K562 (cell line): ENCODE measurements at regions not wholly inside any gene's neighbourhood (a gene's known extent, or its start where the extent isn't known, plus 50 kb on each side); places are given as distances from the start of the nearest gene placed in this dataset.

ENCODE experiments used
- ATAC-seq: fragments of 200-7000 bp; cut with Tn5 transposase; 3 replicates; pipeline ENCODE4 v1.9.1; 2020; ENCODE audit warnings: moderate library complexity
- BruUV-seq: library from RNA; stranded (reverse); fragments of 400-500 nt; replicated peaks from 2 replicates; lab custom pipeline; 2021; lab: Mats Ljungman, UMichigan
- CTCF ChIA-PET: fragments of 300-600 bp; formaldehyde crosslinking; extraction: SDS; loops from one replicate; lab custom pipeline; 2021; ENCODE audit warnings: low intra/inter-chr PET ratio; lab: Yijun Ruan, JAX
- POLR2A ChIA-PET: fragments of 300-600, 350-650 bp; sonication (Branson Sonifier 250); formaldehyde crosslinking; extraction: SDS; loops from one replicate; lab custom pipeline; 2021; ENCODE audit warnings: antibody characterized with exemption, inconsistent platforms; lab: Yijun Ruan, JAX
- DNase-seq, 4 experiments: peaks; one replicate each; pipeline versions ENCODE4 v3.0.0 to v3.0.0-alpha.2; 2011 to 2018; ENCODE audit warnings: low spot score in 3 of 4, mixed read lengths in 3 of 4; ENCODE audit errors: extremely low read depth in 1 of 4
- FAIRE-seq: peaks from 2 replicates; lab custom pipeline; 2011; peaks lifted over from hg19 to GRCh38; lab: Jason Lieb, UNC
- H2AFZ ChIP-seq: 2 replicates; pipeline ENCODE4 v1.6.0; 2011; ENCODE audit warnings: low read depth, low read length, control low read depth, inconsistent platforms
- H3K27ac ChIP-seq: fragments of 200-600 bp; 3 replicates; pipeline ENCODE4 v1.8.0; 2011; ENCODE audit warnings: low read depth, mild to moderate bottlenecking, control low read depth, inconsistent platforms, low read length, moderate library complexity, mixed read lengths; ENCODE audit errors: extremely low read depth
- H3K27me3 ChIP-seq, 2 experiments: fragments of 300-600 bp in 1 of 2; 2 replicates in 1 of 2; 3 replicates in 1 of 2; pipeline versions ENCODE4 v1.6.0 to v1.8.0; 2011; ENCODE audit warnings: inconsistent platforms in 2 of 2, low read length in 2 of 2, mild to moderate bottlenecking in 1 of 2, mixed read lengths in 1 of 2, moderate library complexity in 1 of 2; ENCODE audit not compliant: control insufficient read depth in 2 of 2, insufficient read depth in 2 of 2
- H3K36me3 ChIP-seq: fragments of 300-600 bp; 3 replicates; pipeline ENCODE4 v1.8.0; 2011; ENCODE audit warnings: mild to moderate bottlenecking, low read length, inconsistent platforms; ENCODE audit not compliant: control insufficient read depth, insufficient read depth
- H3K4me1 ChIP-seq, 2 experiments: fragments of 200-600 bp in 1 of 2; replicated peaks in 1 of 2; 2 replicates in 1 of 2; 3 replicates in 1 of 2; pipeline versions ENCODE4 v1.5.1 to v1.8.0; 2011; ENCODE audit warnings: inconsistent platforms in 2 of 2, low read length in 2 of 2, mild to moderate bottlenecking in 1 of 2, mixed read lengths in 1 of 2, moderate library complexity in 1 of 2; ENCODE audit not compliant: control insufficient read depth in 2 of 2, insufficient read depth in 2 of 2
- H3K4me2 ChIP-seq: 2 replicates; pipeline ENCODE4 v1.6.1; 2011; ENCODE audit warnings: low read length, control low read depth, inconsistent platforms, mixed read lengths; ENCODE audit not compliant: insufficient read depth
- H3K4me3 ChIP-seq: fragments of 200-600 bp; sonication (generic), shearing (Covaris generic); 2 replicates; pipeline ENCODE4 v1.5.1; 2016; ENCODE audit warnings: control low read depth, inconsistent platforms
- H3K79me2 ChIP-seq: fragments of 200-600 bp; 3 replicates; pipeline ENCODE4 v1.8.0; 2011; ENCODE audit warnings: low read length, inconsistent platforms; ENCODE audit not compliant: control insufficient read depth, insufficient read depth
- H3K9ac ChIP-seq, 2 experiments: 2 replicates each; pipeline versions ENCODE4 v1.6.0 to v1.6.1; 2011; ENCODE audit warnings: low read depth in 2 of 2, low read length in 2 of 2, control low read depth in 1 of 2, inconsistent platforms in 1 of 2, mild to moderate bottlenecking in 1 of 2, mixed read lengths in 1 of 2; ENCODE audit not compliant: insufficient read depth in 1 of 2
- H3K9me1 ChIP-seq: one replicate; pipeline ENCODE4 v1.6.0; 2011; ENCODE audit warnings: inconsistent platforms, mild to moderate bottlenecking, low read length, moderate library complexity; ENCODE audit not compliant: control insufficient read depth, insufficient read depth
- H3K9me3 ChIP-seq: replicated peaks from 2 replicates; pipeline ENCODE4 v1.5.1; 2011; ENCODE audit warnings: low read depth, low read length, inconsistent platforms; ENCODE audit not compliant: control insufficient read depth, insufficient read depth
- H4K20me1 ChIP-seq: replicated peaks from 2 replicates; pipeline ENCODE4 v1.6.1; 2011; ENCODE audit warnings: low read length, inconsistent platforms, mixed read lengths; ENCODE audit not compliant: control insufficient read depth, insufficient read depth
- KLF10 ChIP-seq: fragments of 250-450 bp; sonication (Bioruptor Pico); IDR thresholded peaks from 2 replicates; pipeline ENCODE4 v1.6.1; 2021; ENCODE audit warnings: matching md5 sums
- NEUROD1 ChIP-seq: fragments of 150-350 bp; IDR thresholded peaks from 2 replicates; pipeline ENCODE4 v1.6.1; 2014; ENCODE audit warnings: borderline replicate concordance, low read length, low read depth; ENCODE audit not compliant: partially characterized antibody
- NR2C1 ChIP-seq, 2 experiments: fragments of 450-650 bp; IDR thresholded peaks; 2 replicates each; pipeline ENCODE4 v1.6.1; 2017; ENCODE audit warnings: mild to moderate bottlenecking in 2 of 2, antibody characterized with exemption in 1 of 2, inconsistent platforms in 1 of 2, missing compliant biosample characterization in 1 of 2, missing genetic modification characterization in 1 of 2
- U2AF1 ChIP-seq: fragments of 200-400 bp; formaldehyde crosslinking; optimal IDR thresholded peaks from 2 replicates; pipeline ENCODE3; 2017; ENCODE audit warnings: mild to moderate bottlenecking, low read depth, low read length, moderate library complexity
- ZNF232 ChIP-seq: sonication (generic); formaldehyde crosslinking; IDR thresholded peaks from 2 replicates; pipeline ENCODE4 v1.8.0; 2022; ENCODE audit warnings: mild to moderate bottlenecking, missing genetic modification reagents
- ZNF41 ChIP-seq: fragments of 250-450 bp; sonication (Bioruptor Pico); conservative IDR thresholded peaks from 2 replicates; pipeline ENCODE4 v1.4.0; 2020; ENCODE audit warnings: mild to moderate bottlenecking
- WGBS: fragments of 100-300 bp; shearing (Covaris generic); methylation state at CpG from one replicate; pipeline ENCODE4 v1.1.6; 2016; ENCODE audit warnings: low coverage, mixed read lengths; ENCODE audit not compliant: insufficient coverage; ENCODE audit errors: missing lambda C conversion rate; 5-methylcytosine and 5-hydroxymethylcytosine counted together
- in situ Hi-C: fragments of 300-500 bp; cut with MboI; formaldehyde crosslinking; loops from 4 replicates; pipeline ENCODE4 v1.15.0; 2018; ENCODE audit warnings: inconsistent platforms, mixed read lengths
- intact Hi-C: fragments of 100-400 bp; cut with micrococcal nuclease; formaldehyde crosslinking; loops from 2 replicates; pipeline ENCODE4 v1.14.2; 2022
- TF ChIP-seq, protein P1 (sequence below): sonication (generic); formaldehyde crosslinking; IDR thresholded peaks from 2 replicates; pipeline ENCODE4 v1.8.0; 2022; ENCODE audit warnings: mild to moderate bottlenecking, missing genetic modification reagents
- TF ChIP-seq, protein P2 (sequence below): sonication (generic); formaldehyde crosslinking; IDR thresholded peaks from 2 replicates; pipeline ENCODE4 v1.8.1; 2023; ENCODE audit warnings: missing genetic modification reagents, mild to moderate bottlenecking, borderline replicate concordance

DNA sequence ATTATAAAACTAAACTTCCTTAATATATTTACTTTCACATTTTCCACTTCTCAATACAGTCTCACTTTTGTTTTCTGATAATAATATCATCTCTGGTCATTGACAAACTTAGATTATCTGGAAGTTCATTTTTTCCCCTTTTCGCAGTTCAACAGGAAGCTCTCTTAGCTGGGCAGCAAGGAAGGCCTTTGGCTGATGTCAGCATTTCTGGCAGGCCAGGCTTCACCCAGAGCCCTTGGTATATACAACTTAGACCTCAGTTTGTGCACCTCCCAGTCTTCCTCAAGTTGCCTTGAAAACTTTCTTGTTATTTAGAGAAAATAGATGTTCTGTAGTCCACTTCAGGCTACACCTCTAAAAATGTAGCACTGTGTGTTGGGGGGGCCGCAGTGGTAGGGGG lies 1103.6 kb downstream of the AMY1C start:
- intact Hi-C loops (no loop called here), in situ Hi-C loops (no loop called here)
- no peak overlapping the region for H3K4me3 ChIP-seq
- ChIA-PET CTCF (no interaction called here), POLR2A (no interaction called here)
- H3K79me2 ChIP-seq = no peaks in the 10 kb centered on the region
- H3K27ac ChIP-seq = no peak overlapping the region
- H3K9me1 ChIP-seq = no peaks in the 10 kb centered on the region
- BruUV-seq = no TSS peak
- no peaks in the 10 kb centered on the region for H4K20me1 ChIP-seq
- no peak overlapping the region for H3K9ac ChIP-seq
- no peak for FAIRE-seq
- no peak for DNase-seq
- H3K4me1 ChIP-seq = no peaks in the 10 kb centered on the region
- no peak for ATAC-seq
- no peak overlapping the region for H3K4me2 ChIP-seq
- no peaks in the 10 kb centered on the region for H3K36me3 ChIP-seq
- 0% methylated on average over 2 of the region's 2 CpGs for WGBS
- no peaks in the 10 kb centered on the region for H3K9me3 ChIP-seq
- no peaks in the 10 kb centered on the region for H3K27me3 ChIP-seq
- no peak overlapping the region for H2AFZ ChIP-seq
- TF ChIP-seq KLF10 (CRISPR knock-in tag) (no peak), U2AF1 (no peak), NR2C1 (IDR thresholded peaks at IDR 0.05) (no peak), NR2C1 (tag; IDR thresholded peaks at IDR 0.05) (no peak), ZNF232 (CRISPR knock-in tag) (no peak), ZNF41 (CRISPR knock-in tag) (no peak), NEUROD1 (no peak)
- TF ChIP-seq, protein P1, sequence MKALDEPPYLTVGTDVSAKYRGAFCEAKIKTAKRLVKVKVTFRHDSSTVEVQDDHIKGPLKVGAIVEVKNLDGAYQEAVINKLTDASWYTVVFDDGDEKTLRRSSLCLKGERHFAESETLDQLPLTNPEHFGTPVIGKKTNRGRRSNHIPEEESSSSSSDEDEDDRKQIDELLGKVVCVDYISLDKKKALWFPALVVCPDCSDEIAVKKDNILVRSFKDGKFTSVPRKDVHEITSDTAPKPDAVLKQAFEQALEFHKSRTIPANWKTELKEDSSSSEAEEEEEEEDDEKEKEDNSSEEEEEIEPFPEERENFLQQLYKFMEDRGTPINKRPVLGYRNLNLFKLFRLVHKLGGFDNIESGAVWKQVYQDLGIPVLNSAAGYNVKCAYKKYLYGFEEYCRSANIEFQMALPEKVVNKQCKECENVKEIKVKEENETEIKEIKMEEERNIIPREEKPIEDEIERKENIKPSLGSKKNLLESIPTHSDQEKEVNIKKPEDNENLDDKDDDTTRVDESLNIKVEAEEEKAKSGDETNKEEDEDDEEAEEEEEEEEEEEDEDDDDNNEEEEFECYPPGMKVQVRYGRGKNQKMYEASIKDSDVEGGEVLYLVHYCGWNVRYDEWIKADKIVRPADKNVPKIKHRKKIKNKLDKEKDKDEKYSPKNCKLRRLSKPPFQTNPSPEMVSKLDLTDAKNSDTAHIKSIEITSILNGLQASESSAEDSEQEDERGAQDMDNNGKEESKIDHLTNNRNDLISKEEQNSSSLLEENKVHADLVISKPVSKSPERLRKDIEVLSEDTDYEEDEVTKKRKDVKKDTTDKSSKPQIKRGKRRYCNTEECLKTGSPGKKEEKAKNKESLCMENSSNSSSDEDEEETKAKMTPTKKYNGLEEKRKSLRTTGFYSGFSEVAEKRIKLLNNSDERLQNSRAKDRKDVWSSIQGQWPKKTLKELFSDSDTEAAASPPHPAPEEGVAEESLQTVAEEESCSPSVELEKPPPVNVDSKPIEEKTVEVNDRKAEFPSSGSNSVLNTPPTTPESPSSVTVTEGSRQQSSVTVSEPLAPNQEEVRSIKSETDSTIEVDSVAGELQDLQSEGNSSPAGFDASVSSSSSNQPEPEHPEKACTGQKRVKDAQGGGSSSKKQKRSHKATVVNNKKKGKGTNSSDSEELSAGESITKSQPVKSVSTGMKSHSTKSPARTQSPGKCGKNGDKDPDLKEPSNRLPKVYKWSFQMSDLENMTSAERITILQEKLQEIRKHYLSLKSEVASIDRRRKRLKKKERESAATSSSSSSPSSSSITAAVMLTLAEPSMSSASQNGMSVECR (CRISPR knock-in tag) = no peak
- TF ChIP-seq, protein P2, sequence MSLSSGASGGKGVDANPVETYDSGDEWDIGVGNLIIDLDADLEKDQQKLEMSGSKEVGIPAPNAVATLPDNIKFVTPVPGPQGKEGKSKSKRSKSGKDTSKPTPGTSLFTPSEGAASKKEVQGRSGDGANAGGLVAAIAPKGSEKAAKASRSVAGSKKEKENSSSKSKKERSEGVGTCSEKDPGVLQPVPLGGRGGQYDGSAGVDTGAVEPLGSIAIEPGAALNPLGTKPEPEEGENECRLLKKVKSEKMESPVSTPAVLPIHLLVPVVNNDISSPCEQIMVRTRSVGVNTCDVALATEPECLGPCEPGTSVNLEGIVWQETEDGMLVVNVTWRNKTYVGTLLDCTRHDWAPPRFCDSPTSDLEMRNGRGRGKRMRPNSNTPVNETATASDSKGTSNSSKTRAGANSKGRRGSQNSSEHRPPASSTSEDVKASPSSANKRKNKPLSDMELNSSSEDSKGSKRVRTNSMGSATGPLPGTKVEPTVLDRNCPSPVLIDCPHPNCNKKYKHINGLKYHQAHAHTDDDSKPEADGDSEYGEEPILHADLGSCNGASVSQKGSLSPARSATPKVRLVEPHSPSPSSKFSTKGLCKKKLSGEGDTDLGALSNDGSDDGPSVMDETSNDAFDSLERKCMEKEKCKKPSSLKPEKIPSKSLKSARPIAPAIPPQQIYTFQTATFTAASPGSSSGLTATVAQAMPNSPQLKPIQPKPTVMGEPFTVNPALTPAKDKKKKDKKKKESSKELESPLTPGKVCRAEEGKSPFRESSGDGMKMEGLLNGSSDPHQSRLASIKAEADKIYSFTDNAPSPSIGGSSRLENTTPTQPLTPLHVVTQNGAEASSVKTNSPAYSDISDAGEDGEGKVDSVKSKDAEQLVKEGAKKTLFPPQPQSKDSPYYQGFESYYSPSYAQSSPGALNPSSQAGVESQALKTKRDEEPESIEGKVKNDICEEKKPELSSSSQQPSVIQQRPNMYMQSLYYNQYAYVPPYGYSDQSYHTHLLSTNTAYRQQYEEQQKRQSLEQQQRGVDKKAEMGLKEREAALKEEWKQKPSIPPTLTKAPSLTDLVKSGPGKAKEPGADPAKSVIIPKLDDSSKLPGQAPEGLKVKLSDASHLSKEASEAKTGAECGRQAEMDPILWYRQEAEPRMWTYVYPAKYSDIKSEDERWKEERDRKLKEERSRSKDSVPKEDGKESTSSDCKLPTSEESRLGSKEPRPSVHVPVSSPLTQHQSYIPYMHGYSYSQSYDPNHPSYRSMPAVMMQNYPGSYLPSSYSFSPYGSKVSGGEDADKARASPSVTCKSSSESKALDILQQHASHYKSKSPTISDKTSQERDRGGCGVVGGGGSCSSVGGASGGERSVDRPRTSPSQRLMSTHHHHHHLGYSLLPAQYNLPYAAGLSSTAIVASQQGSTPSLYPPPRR (CRISPR knock-in tag) = no peak
